PC-9 (cell line): ENCODE measurements at regions not wholly inside any gene's neighbourhood (a gene's known extent, or its start where the extent isn't known, plus 50 kb on each side); places are given as distances from the start of the nearest gene placed in this dataset.
A peak's percentile ranks its signal among the peaks of the same experiment; 100 is the strongest.

Experiments
- BruUV-seq: library from RNA; stranded (reverse); fragments of 400-500 nt; replicated peaks from 2 replicates; lab custom pipeline; 2021; lab: Mats Ljungman, UMichigan
- CTCF ChIA-PET: fragments of 300-600 bp; sonication (Branson Sonifier 250); formaldehyde crosslinking; loops from one replicate; lab custom pipeline; 2022; ENCODE audit warnings: antibody characterized with exemption; lab: Charles Lee
- POLR2A ChIA-PET: fragments of 300-600 bp; sonication (Branson Sonifier 250); formaldehyde crosslinking; loops from one replicate; lab custom pipeline; 2022; ENCODE audit warnings: antibody characterized with exemption; ENCODE audit not compliant: unreplicated experiment; lab: Charles Lee
- DNase-seq, 2 experiments: peaks; one replicate each; pipeline versions ENCODE4 v3.0.0 to v3.0.0-alpha.2; 2015 to 2022; ENCODE audit warnings: mixed read lengths in 1 of 2
- H2AFZ ChIP-seq: fragments of 200-600 bp; sonication (generic); 2 replicates; pipeline ENCODE4 v1.8.1; 2017; ENCODE audit warnings: antibody characterized with exemption
- H3F3A ChIP-seq: fragments of 200-600 bp; sonication (generic); 2 replicates; pipeline ENCODE4 v1.8.1; 2017; ENCODE audit warnings: antibody characterized with exemption, mild to moderate bottlenecking, low read depth; ENCODE audit not compliant: insufficient read depth
- H3K27ac ChIP-seq: fragments of 200-600 bp; sonication (generic); 2 replicates; pipeline ENCODE4 v1.6.1; 2016; ENCODE audit warnings: mixed run types
- H3K27me3 ChIP-seq: fragments of 200-600 bp; sonication (generic); 2 replicates; pipeline ENCODE4 v1.6.1; 2016; ENCODE audit warnings: low read depth, mixed run types; ENCODE audit not compliant: insufficient read depth
- H3K36me3 ChIP-seq: fragments of 200-600 bp; sonication (generic); 2 replicates; pipeline ENCODE4 v1.6.1; 2016; ENCODE audit warnings: low read depth, mixed run types
- H3K4me1 ChIP-seq: fragments of 200-600 bp; sonication (generic); replicated peaks from 2 replicates; pipeline ENCODE4 v1.6.1; 2016; ENCODE audit warnings: mixed run types; ENCODE audit not compliant: insufficient read depth
- H3K4me2 ChIP-seq: fragments of 200-600 bp; sonication (generic); 2 replicates; pipeline ENCODE4 v1.6.1; 2017; ENCODE audit warnings: mixed run types
- H3K4me3 ChIP-seq: fragments of 200-600 bp; sonication (generic); 2 replicates; pipeline ENCODE4 v1.6.1; 2016; ENCODE audit warnings: mixed run types
- H3K79me2 ChIP-seq: fragments of 200-600 bp; sonication (generic); 2 replicates; pipeline ENCODE4 v1.6.1; 2017; ENCODE audit warnings: low read depth, mixed run types
- H3K9me2 ChIP-seq: fragments of 200-600 bp; sonication (generic); 2 replicates; pipeline ENCODE4 v1.8.1; 2017; ENCODE audit warnings: mild to moderate bottlenecking; ENCODE audit not compliant: insufficient read depth
- H3K9me3 ChIP-seq: fragments of 200-600 bp; sonication (generic); 2 replicates; pipeline ENCODE4 v1.8.1; 2016; ENCODE audit warnings: low read depth; ENCODE audit not compliant: insufficient read depth
- H4K20me1 ChIP-seq: fragments of 200-600 bp; sonication (generic); 2 replicates; pipeline ENCODE4 v1.8.1; 2017; ENCODE audit not compliant: insufficient read depth
- EZH2 ChIP-seq: fragments of 200-600 bp; sonication (generic); IDR thresholded peaks from 2 replicates; pipeline ENCODE4 v1.8.0; 2017; ENCODE audit warnings: antibody characterized with exemption, low read depth
- intact Hi-C: fragments of 100-400 bp; cut with micrococcal nuclease; formaldehyde crosslinking; loops from one replicate; pipeline ENCODE4 v1.10.0; 2022; ENCODE audit not compliant: unreplicated experiment
- TF ChIP-seq, protein P1 (sequence below): fragments of 200-600 bp; sonication (generic); conservative IDR thresholded peaks from 2 replicates; pipeline ENCODE4 v1.6.1; 2017; ENCODE audit warnings: mixed run types, antibody characterized with exemption, mild to moderate bottlenecking, moderate library complexity

DNA sequence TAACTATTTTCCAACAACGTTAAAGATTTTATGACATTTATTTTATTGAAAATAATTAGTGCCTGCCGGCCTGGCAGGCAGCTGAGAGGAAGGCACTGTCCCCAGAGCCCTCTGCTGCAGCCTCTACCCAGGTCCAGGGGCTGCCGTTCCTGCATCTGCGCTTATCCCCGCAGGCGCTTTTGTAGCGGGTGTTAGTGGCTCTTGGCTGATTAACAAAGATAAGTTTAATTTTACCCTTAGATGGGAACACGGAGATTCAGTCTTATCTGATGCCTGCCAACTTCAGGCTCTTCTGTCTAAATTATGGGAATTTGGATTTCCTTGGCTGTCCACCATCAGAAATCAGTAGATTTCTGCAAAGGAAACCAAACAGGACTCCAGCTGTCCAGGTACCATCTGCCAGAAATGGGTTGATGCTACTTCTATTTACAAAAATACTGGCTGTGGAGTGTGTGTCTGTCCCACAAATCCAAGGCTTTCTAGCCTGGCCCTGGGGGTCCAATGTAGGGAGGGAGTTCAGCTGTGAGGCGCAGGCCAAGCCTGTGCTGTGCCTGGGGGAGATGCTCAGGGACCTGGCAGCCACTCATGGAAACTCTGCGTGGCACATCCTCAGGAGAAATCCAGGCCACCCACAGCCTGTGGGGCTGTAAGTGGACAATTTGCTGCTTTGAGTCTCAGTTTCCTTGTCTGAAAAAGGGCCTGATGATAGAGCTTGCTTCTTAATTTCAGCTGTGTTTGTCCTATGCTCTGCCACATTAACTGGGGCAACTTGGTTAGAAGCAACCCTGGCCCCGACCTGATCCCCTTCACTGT is 62.0 kb upstream of the IGFBP3 start:
- CTCF ChIA-PET: no interaction called here
- Histone ChIP-seq H3K4me1 (peaks cover 31% of the 10 kb centered on the region), H3K27me3 (no peaks in the 10 kb centered on the region), H3K79me2 (no peaks in the 10 kb centered on the region), H3F3A (peaks cover 15% of the 10 kb centered on the region), H2AFZ (no peak overlapping the region), H3K27ac (no peak overlapping the region), H3K4me3 (no peak overlapping the region), H3K36me3 (no peaks in the 10 kb centered on the region), H3K9me3 (peaks cover 10% of the 10 kb centered on the region; the same call in 1 of the 2 replicates), H3K9me2 (no peaks in the 10 kb centered on the region), H3K4me2 (no peak overlapping the region), H4K20me1 (no peaks in the 10 kb centered on the region)
- POLR2A ChIA-PET: interaction anchor here (0.6 kb wide), 1 partner anchor 45 kb away, joined by 6 read pairs; no protein-coding TSS in a partner anchor
- BruUV-seq: no TSS peak
- intact Hi-C loops: no loop called here
- TF ChIP-seq, protein P1, sequence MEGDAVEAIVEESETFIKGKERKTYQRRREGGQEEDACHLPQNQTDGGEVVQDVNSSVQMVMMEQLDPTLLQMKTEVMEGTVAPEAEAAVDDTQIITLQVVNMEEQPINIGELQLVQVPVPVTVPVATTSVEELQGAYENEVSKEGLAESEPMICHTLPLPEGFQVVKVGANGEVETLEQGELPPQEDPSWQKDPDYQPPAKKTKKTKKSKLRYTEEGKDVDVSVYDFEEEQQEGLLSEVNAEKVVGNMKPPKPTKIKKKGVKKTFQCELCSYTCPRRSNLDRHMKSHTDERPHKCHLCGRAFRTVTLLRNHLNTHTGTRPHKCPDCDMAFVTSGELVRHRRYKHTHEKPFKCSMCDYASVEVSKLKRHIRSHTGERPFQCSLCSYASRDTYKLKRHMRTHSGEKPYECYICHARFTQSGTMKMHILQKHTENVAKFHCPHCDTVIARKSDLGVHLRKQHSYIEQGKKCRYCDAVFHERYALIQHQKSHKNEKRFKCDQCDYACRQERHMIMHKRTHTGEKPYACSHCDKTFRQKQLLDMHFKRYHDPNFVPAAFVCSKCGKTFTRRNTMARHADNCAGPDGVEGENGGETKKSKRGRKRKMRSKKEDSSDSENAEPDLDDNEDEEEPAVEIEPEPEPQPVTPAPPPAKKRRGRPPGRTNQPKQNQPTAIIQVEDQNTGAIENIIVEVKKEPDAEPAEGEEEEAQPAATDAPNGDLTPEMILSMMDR: no peak
- TF ChIP-seq EZH2: no peak
- DNase-seq: no peak

DNA sequence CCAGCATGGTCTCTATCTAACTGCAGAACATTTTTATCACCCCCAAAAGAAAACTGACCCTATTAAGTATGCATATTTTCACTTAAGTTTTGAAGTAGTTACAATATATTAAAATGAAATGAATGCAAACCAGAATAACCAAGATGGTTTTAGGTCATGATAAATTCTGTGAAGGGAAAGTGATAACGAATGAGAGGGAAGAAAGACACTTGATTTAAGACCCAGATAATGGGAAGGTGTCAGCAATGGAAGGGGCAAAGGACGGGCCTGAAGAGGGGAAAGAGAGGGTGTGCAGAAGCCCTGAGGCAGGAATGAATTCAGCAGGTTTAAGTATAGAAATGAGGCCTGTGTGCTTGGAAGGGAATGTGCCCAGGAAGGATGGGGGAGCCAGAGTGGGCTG is 61.1 kb upstream of the IGFBP3 start:
- no peaks in the 10 kb centered on the region for H3K9me2 ChIP-seq
- H3K79me2 ChIP-seq: no peaks in the 10 kb centered on the region
- peaks cover 10% of the 10 kb centered on the region; the same call in 1 of the 2 replicates for H3K9me3 ChIP-seq
- intact Hi-C loops: no loop called here
- no peak overlapping the region for H3K27ac ChIP-seq
- peaks cover 40% of the 10 kb centered on the region for H3K4me1 ChIP-seq
- no peak overlapping the region for H3K4me2 ChIP-seq
- TF ChIP-seq, protein P1: no peak
- TF ChIP-seq EZH2: no peak
- no peak overlapping the region for H3K4me3 ChIP-seq
- no peak overlapping the region for H2AFZ ChIP-seq
- H3K36me3 ChIP-seq: no peaks in the 10 kb centered on the region
- H3F3A ChIP-seq: peaks cover 23% of the 10 kb centered on the region
- BruUV-seq: no TSS peak
- DNase-seq: no peak
- ChIA-PET CTCF (no interaction called here), POLR2A (interaction anchor here (0.6 kb wide), 1 partner anchor 46 kb away, joined by 6 read pairs; no protein-coding TSS in a partner anchor)
- no peaks in the 10 kb centered on the region for H4K20me1 ChIP-seq
- H3K27me3 ChIP-seq: no peaks in the 10 kb centered on the region

DNA sequence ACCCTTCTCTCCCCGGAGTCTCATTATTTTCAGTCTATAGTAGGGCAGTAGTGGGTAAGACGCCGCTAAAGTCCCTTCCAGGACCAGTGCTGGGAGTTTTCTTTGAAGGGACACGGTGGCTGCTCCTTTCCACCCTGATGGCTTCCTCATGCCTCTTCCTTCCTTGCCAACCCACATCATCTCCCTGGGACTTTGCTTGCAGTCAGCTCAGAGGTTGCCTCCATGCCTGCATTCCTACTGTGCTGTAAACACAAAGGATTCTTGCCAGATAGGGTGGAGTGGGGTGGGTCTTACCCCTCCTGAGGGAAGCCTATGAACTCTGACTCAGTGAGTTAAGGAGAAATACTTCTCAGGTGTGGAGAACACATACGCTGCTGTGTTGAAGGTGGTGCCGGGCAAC is 59.9 kb upstream of the IGFBP3 start:
- peaks cover 44% of the 10 kb centered on the region for H3K4me1 ChIP-seq
- no peaks in the 10 kb centered on the region for H3K9me2 ChIP-seq
- POLR2A ChIA-PET: interaction anchor here (0.6 kb wide), 1 partner anchor 367 kb away, joined by 3 read pairs; no protein-coding TSS in a partner anchor
- H4K20me1 ChIP-seq: no peaks in the 10 kb centered on the region
- no peak for TF ChIP-seq EZH2
- TF ChIP-seq, protein P1: no peak
- no peak overlapping the region for H2AFZ ChIP-seq
- peaks cover 23% of the 10 kb centered on the region for H3F3A ChIP-seq
- H3K79me2 ChIP-seq: no peaks in the 10 kb centered on the region
- no peak overlapping the region for H3K27ac ChIP-seq
- intact Hi-C loops: no loop called here
- BruUV-seq: no TSS peak
- no peak overlapping the region for H3K4me2 ChIP-seq
- CTCF ChIA-PET: no interaction called here
- H3K27me3 ChIP-seq: no peaks in the 10 kb centered on the region
- peaks cover 10% of the 10 kb centered on the region; the same call in 1 of the 2 replicates for H3K9me3 ChIP-seq
- H3K4me3 ChIP-seq: no peak overlapping the region
- peak in 1 of 2 experiments; percentile 59 for DNase-seq
- H3K36me3 ChIP-seq: no peaks in the 10 kb centered on the region
